H1 (cell line): ENCODE measurements at regions not wholly inside any gene's neighbourhood (a gene's known extent, or its start where the extent isn't known, plus 50 kb on each side); places are given as distances from the start of the nearest gene placed in this dataset.

Experiments used
- CTCF ChIA-PET: fragments of 300-600 bp; sonication (Branson Sonifier 250); formaldehyde crosslinking; loops from one replicate; lab custom pipeline; 2021; ENCODE audit not compliant: partially characterized antibody; lab: Charles Lee
- POLR2A ChIA-PET: fragments of 300-600 bp; sonication (Branson Sonifier 250); formaldehyde crosslinking; loops from one replicate; lab custom pipeline; 2021; ENCODE audit warnings: inconsistent platforms; ENCODE audit not compliant: partially characterized antibody; lab: Charles Lee
- DNase-seq, 2 experiments: peaks; one replicate each; pipeline versions ENCODE4 v3.0.0 to v3.0.0-alpha.2; 2010 to 2022; ENCODE audit warnings: low spot score in 2 of 2, low read depth in 1 of 2, mixed read lengths in 1 of 2
- FAIRE-seq: peaks from 2 replicates; lab custom pipeline; 2011; peaks lifted over from hg19 to GRCh38; lab: Jason Lieb, UNC
- H2AFZ ChIP-seq: 2 replicates; pipeline ENCODE4 v1.8.1; 2012; ENCODE audit warnings: low read length, inconsistent platforms
- H2AK5ac ChIP-seq: 2 replicates; pipeline ENCODE4 v1.6.1; 2013; ENCODE audit warnings: low read depth, low read length
- H2BK120ac ChIP-seq: replicated peaks from 2 replicates; pipeline ENCODE3; 2013; ENCODE audit warnings: low read depth, low read length, inconsistent platforms
- H2BK12ac ChIP-seq: 2 replicates; pipeline ENCODE4 v1.6.1; 2013; ENCODE audit warnings: low read depth, low read length
- H2BK15ac ChIP-seq: 2 replicates; pipeline ENCODE4 v1.6.1; 2013; ENCODE audit warnings: low read length
- H2BK20ac ChIP-seq: 2 replicates; pipeline ENCODE4 v1.6.1; 2013; ENCODE audit warnings: low read length
- H2BK5ac ChIP-seq: 2 replicates; pipeline ENCODE4 v1.6.1; 2013; ENCODE audit warnings: low read depth, low read length
- H3K14ac ChIP-seq: 2 replicates; pipeline ENCODE4 v1.6.1; 2013; ENCODE audit warnings: inconsistent platforms; ENCODE audit not compliant: insufficient read length
- H3K18ac ChIP-seq: 2 replicates; pipeline ENCODE4 v1.6.1; 2013; ENCODE audit warnings: low read length; ENCODE audit errors: extremely low read depth
- H3K23ac ChIP-seq: 2 replicates; pipeline ENCODE4 v1.6.1; 2013; ENCODE audit warnings: inconsistent platforms; ENCODE audit not compliant: insufficient read length
- H3K23me2 ChIP-seq: 2 replicates; pipeline ENCODE4 v1.6.1; 2013; ENCODE audit warnings: low read depth, low read length
- H3K27ac ChIP-seq: 2 replicates; pipeline ENCODE4 v1.6.1; 2011; ENCODE audit warnings: low read depth, low read length, inconsistent platforms
- H3K27me3 ChIP-seq, 4 experiments: replicated peaks in 1 of 4; 1 replicate in 1 of 4; 2 replicates in 3 of 4; pipeline versions ENCODE4 v1.6.1 to v1.8.1; 2011 to 2013; ENCODE audit warnings: low read length in 3 of 4, mild to moderate bottlenecking in 3 of 4, inconsistent platforms in 2 of 4, mixed read lengths in 2 of 4, moderate library complexity in 1 of 4; ENCODE audit not compliant: control insufficient read depth in 3 of 4, insufficient read depth in 3 of 4; ENCODE audit errors: extremely low read depth in 1 of 4
- H3K36me3 ChIP-seq, 4 experiments: 2 replicates each; pipeline versions ENCODE4 v1.6.1 to v1.8.1; 2011 to 2013; ENCODE audit warnings: mild to moderate bottlenecking in 4 of 4, low read length in 3 of 4, moderate library complexity in 2 of 4, control low read depth in 1 of 4, inconsistent platforms in 1 of 4; ENCODE audit not compliant: insufficient read depth in 4 of 4, control insufficient read depth in 2 of 4
- H3K4ac ChIP-seq: replicated peaks from 2 replicates; pipeline ENCODE3; 2013; ENCODE audit warnings: low read length, low read depth, mixed read lengths, inconsistent platforms; ENCODE audit not compliant: insufficient read length
- H3K4me1 ChIP-seq, 4 experiments: replicated peaks in 1 of 4; 1 replicate in 1 of 4; 2 replicates in 3 of 4; pipeline versions ENCODE4 v1.6.1 to v1.8.1; 2011 to 2013; ENCODE audit warnings: low read length in 3 of 4, inconsistent platforms in 2 of 4, mixed read lengths in 1 of 4; ENCODE audit not compliant: insufficient read depth in 4 of 4, control insufficient read depth in 3 of 4
- H3K4me2 ChIP-seq, 2 experiments: 2 replicates each; pipeline versions ENCODE4 v1.6.1 to v1.8.1; 2011 to 2013; ENCODE audit warnings: low read depth in 2 of 2, low read length in 2 of 2, control low read depth in 1 of 2, inconsistent platforms in 1 of 2, mild to moderate bottlenecking in 1 of 2; ENCODE audit not compliant: insufficient read depth in 1 of 2
- H3K4me3 ChIP-seq, 4 experiments: fragments of 200-600, 300-600 bp in 1 of 4; sonication (generic), shearing (Covaris generic), sonication (Bioruptor Twin) in 1 of 4; 2 replicates each; pipeline versions ENCODE4 v1.5.1 to v1.8.1; 2011 to 2016; ENCODE audit warnings: low read length in 4 of 4, low read depth in 3 of 4, control low read depth in 2 of 4, inconsistent platforms in 2 of 4, mild to moderate bottlenecking in 2 of 4, mixed read lengths in 1 of 4, moderate library complexity in 1 of 4; ENCODE audit not compliant: insufficient read depth in 2 of 4; ENCODE audit errors: extremely low read depth in 1 of 4
- H3K56ac ChIP-seq: replicated peaks from 2 replicates; pipeline ENCODE3; 2013; ENCODE audit warnings: low read depth, mild to moderate bottlenecking, mixed read lengths, low read length, inconsistent platforms; ENCODE audit not compliant: insufficient read length
- H3K79me1 ChIP-seq: 2 replicates; pipeline ENCODE4 v1.6.1; 2013; ENCODE audit warnings: low read depth, low read length, control low read depth
- H3K79me2 ChIP-seq, 2 experiments: 2 replicates each; pipeline versions ENCODE4 v1.6.1 to v1.8.1; 2012 to 2013; ENCODE audit warnings: low read length in 2 of 2, mild to moderate bottlenecking in 2 of 2, inconsistent platforms in 1 of 2; ENCODE audit not compliant: insufficient read depth in 2 of 2, control insufficient read depth in 1 of 2
- H3K9ac ChIP-seq, 4 experiments: replicated peaks in 1 of 4; 1 replicate in 1 of 4; 2 replicates in 3 of 4; pipeline versions ENCODE4 v1.6.1 to v1.8.1; 2011 to 2013; ENCODE audit warnings: low read depth in 3 of 4, low read length in 3 of 4, control low read depth in 2 of 4, mild to moderate bottlenecking in 2 of 4, moderate library complexity in 2 of 4, inconsistent platforms in 1 of 4; ENCODE audit errors: extremely low read depth in 1 of 4
- H3K9me3 ChIP-seq, 2 experiments: 2 replicates each; pipeline versions ENCODE4 v1.6.1 to v1.8.1; 2012 to 2013; ENCODE audit warnings: mild to moderate bottlenecking in 2 of 2, moderate library complexity in 2 of 2, control low read depth in 1 of 2, inconsistent platforms in 1 of 2, low read depth in 1 of 2, low read length in 1 of 2, mixed read lengths in 1 of 2; ENCODE audit not compliant: insufficient read depth in 2 of 2
- H4K20me1 ChIP-seq, 2 experiments: replicated peaks in 1 of 2; 2 replicates each; pipeline versions ENCODE3 to v1.8.1; 2011 to 2013; ENCODE audit warnings: inconsistent platforms in 2 of 2, low read length in 2 of 2, mild to moderate bottlenecking in 1 of 2; ENCODE audit not compliant: insufficient read depth in 2 of 2, control insufficient read depth in 1 of 2
- H4K5ac ChIP-seq: 2 replicates; pipeline ENCODE4 v1.6.1; 2013; ENCODE audit warnings: low read length, low read depth, mixed read lengths, inconsistent platforms; ENCODE audit not compliant: insufficient read length
- H4K8ac ChIP-seq: 2 replicates; pipeline ENCODE4 v1.8.0; 2013; ENCODE audit warnings: mild to moderate bottlenecking, moderate library complexity, low read length, inconsistent platforms; ENCODE audit not compliant: insufficient read depth; ENCODE audit errors: extremely low read depth
- H4K91ac ChIP-seq: replicated peaks from 2 replicates; pipeline ENCODE3; 2013; ENCODE audit warnings: low read length, mixed read lengths, inconsistent platforms; ENCODE audit not compliant: insufficient read length
- CBX8 ChIP-seq: fragments of 300-800, 300-1000 bp; sonication (generic); IDR thresholded peaks from 2 replicates; pipeline ENCODE4 v1.7.1; 2016; ENCODE audit warnings: low read depth, low read length, borderline replicate concordance
- CREB1 ChIP-seq: IDR thresholded peaks from 2 replicates; pipeline ENCODE4 v1.6.1; 2012; ENCODE audit warnings: inconsistent platforms
- KDM1A ChIP-seq: fragments of 200-600, 300-600 bp; sonication (generic); IDR thresholded peaks from 2 replicates; pipeline ENCODE4 v1.7.1; 2016; ENCODE audit warnings: mild to moderate bottlenecking, low read length, borderline replicate concordance
- NRF1 ChIP-seq: IDR thresholded peaks from 2 replicates; pipeline ENCODE4 v1.6.1; 2011; ENCODE audit warnings: mild to moderate bottlenecking, low read depth, low read length, improper control_type of control experiment
- PHF8 ChIP-seq: fragments of 200-600 bp; sonication (generic); conservative IDR thresholded peaks from 2 replicates; pipeline ENCODE4 v1.7.1; 2012; ENCODE audit warnings: low read depth, mild to moderate bottlenecking, inconsistent platforms, low read length, moderate library complexity
- RBBP5 ChIP-seq: IDR thresholded peaks from 2 replicates; pipeline ENCODE4 v1.7.1; 2012; ENCODE audit warnings: low read depth, mild to moderate bottlenecking, inconsistent platforms, low read length, moderate library complexity, borderline replicate concordance
- RXRA ChIP-seq: IDR thresholded peaks from 2 replicates; pipeline ENCODE4 v1.6.1; 2011; ENCODE audit warnings: low read depth, mild to moderate bottlenecking, low read length, moderate library complexity; ENCODE audit not compliant: insufficient read depth
- SRF ChIP-seq: IDR thresholded peaks from 2 replicates; pipeline ENCODE4 v1.6.1; 2011; ENCODE audit warnings: mild to moderate bottlenecking, low read depth, low read length, moderate library complexity
- SUZ12 ChIP-seq: fragments of 200-600 bp; sonication (generic); IDR thresholded peaks from 2 replicates; pipeline ENCODE4 v1.6.1; 2012; ENCODE audit warnings: mild to moderate bottlenecking, inconsistent platforms, low read length, moderate library complexity, mixed read lengths
- YY1 ChIP-seq: IDR thresholded peaks from 2 replicates; pipeline ENCODE4 v1.6.1; 2011; ENCODE audit warnings: low read depth, mild to moderate bottlenecking, low read length
- TF ChIP-seq, protein P1 (sequence below): IDR thresholded peaks from 2 replicates; pipeline ENCODE4 v1.6.1; 2012; ENCODE audit warnings: low read length, inconsistent platforms

DNA sequence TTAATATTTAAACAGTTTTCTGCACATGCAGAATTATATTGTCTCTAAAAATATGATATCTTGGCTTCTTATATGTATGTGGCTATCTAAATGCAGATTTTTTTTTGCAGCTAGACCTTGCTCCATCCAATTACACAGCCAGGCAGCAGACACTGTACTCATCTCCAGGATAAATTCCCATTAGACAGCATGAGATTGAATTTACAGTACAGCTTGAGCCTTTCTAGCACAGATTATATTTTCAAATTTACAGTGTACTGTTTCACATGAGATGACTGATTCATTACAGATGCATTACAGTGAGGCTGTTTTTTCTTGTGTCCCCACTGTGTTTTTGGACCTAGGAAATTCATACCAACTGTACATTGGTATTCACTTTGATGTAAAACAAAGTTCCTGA is 134.9 kb downstream of the OTOL1 start:
- H3K4me3 ChIP-seq: no peak overlapping the region
- CTCF ChIA-PET: interaction anchor here (1.1 kb wide), 1 partner anchor 62 kb away, joined by 3 read pairs; no protein-coding TSS in a partner anchor
- no peaks in the 10 kb centered on the region; a peak in 1 of 8 replicates for H3K36me3 ChIP-seq
- H3K56ac ChIP-seq: no peak overlapping the region
- H2AFZ ChIP-seq: no peak overlapping the region
- no peak overlapping the region for H3K23ac ChIP-seq
- H3K18ac ChIP-seq: no peak overlapping the region
- no peak overlapping the region for H3K27ac ChIP-seq
- no peak overlapping the region for H4K8ac ChIP-seq
- peak overlapping the region; percentile 91 for H2BK120ac ChIP-seq
- no peak overlapping the region for H4K91ac ChIP-seq
- H3K4me1 ChIP-seq: peaks cover 0 to 15% (median 8%) of the 10 kb centered on the region in 4 experiments; a peak in 4 of 7 replicates
- no peak overlapping the region for H2BK12ac ChIP-seq
- H2BK20ac ChIP-seq: no peak overlapping the region
- H3K79me1 ChIP-seq: no peaks in the 10 kb centered on the region
- no peak overlapping the region for H3K4ac ChIP-seq
- no peak overlapping the region for H3K14ac ChIP-seq
- H3K4me2 ChIP-seq: no peak overlapping the region
- no peak overlapping the region for H4K5ac ChIP-seq
- no peaks in the 10 kb centered on the region for H3K23me2 ChIP-seq
- H3K9ac ChIP-seq: no peak overlapping the region
- no peak overlapping the region for H2AK5ac ChIP-seq
- no peak for TF ChIP-seq SUZ12
- TF ChIP-seq PHF8: no peak
- TF ChIP-seq KDM1A: no peak
- no peak for TF ChIP-seq RXRA
- TF ChIP-seq YY1: no peak
- TF ChIP-seq NRF1: no peak
- TF ChIP-seq CREB1: no peak
- no peak for TF ChIP-seq CBX8
- TF ChIP-seq, protein P1, sequence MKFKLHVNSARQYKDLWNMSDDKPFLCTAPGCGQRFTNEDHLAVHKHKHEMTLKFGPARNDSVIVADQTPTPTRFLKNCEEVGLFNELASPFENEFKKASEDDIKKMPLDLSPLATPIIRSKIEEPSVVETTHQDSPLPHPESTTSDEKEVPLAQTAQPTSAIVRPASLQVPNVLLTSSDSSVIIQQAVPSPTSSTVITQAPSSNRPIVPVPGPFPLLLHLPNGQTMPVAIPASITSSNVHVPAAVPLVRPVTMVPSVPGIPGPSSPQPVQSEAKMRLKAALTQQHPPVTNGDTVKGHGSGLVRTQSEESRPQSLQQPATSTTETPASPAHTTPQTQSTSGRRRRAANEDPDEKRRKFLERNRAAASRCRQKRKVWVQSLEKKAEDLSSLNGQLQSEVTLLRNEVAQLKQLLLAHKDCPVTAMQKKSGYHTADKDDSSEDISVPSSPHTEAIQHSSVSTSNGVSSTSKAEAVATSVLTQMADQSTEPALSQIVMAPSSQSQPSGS: no peak
- TF ChIP-seq RBBP5: no peak
- no peak for TF ChIP-seq SRF
- H3K27me3 ChIP-seq: no peaks in the 10 kb centered on the region
- FAIRE-seq (no peak), DNase-seq (no peak)
- no peaks in the 10 kb centered on the region for H3K79me2 ChIP-seq
- H4K20me1 ChIP-seq: no peaks in the 10 kb centered on the region
- POLR2A ChIA-PET: no interaction called here
- no peak overlapping the region for H2BK15ac ChIP-seq
- H2BK5ac ChIP-seq: no peak overlapping the region
- no peaks in the 10 kb centered on the region; a peak in 1 of 4 replicates for H3K9me3 ChIP-seq
